Lower leg skin (tissue), 3 donors: ENCODE measurements at regions not wholly inside any gene's neighbourhood (a gene's known extent, or its start where the extent isn't known, plus 50 kb on each side); places are given as distances from the start of the nearest gene placed in this dataset.

Experiments
- POLR2A ChIP-seq, 2 donors: fragments of 450-650 bp; IDR thresholded peaks; one replicate each; pipeline ENCODE4 v1.6.1; 2016 to 2017; ENCODE audit warnings: antibody characterized with exemption in 2 of 2, mild to moderate bottlenecking in 1 of 2, moderate library complexity in 1 of 2
- TF ChIP-seq, protein P1 (sequence below), 3 donors: fragments of 450-650 bp; IDR thresholded peaks; one replicate each; pipeline ENCODE4 v1.5.1; 2016; ENCODE audit warnings: antibody characterized with exemption in 3 of 3, mild to moderate bottlenecking in 3 of 3, moderate library complexity in 2 of 3

DNA sequence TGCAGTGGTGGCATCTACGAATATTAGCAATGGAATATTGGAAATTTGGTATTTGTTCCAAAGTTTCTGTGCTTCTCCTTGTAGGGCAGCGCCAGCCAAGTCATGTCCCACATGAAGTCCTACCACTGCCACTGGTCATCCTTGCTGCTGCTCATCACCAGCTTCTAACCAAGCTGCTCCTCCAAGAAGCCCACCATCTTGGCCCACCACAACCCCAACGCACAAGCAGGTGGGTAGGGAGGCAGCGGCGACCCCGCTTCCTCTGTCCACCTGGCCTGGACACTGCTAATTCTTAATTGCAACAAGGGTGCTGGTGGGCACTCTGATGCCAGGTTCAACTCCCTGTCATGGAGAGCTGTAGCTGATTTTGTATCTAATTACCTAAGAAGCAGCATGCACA lies 291.2 kb upstream of the LYPLAL1 start:
- TF ChIP-seq, protein P1, sequence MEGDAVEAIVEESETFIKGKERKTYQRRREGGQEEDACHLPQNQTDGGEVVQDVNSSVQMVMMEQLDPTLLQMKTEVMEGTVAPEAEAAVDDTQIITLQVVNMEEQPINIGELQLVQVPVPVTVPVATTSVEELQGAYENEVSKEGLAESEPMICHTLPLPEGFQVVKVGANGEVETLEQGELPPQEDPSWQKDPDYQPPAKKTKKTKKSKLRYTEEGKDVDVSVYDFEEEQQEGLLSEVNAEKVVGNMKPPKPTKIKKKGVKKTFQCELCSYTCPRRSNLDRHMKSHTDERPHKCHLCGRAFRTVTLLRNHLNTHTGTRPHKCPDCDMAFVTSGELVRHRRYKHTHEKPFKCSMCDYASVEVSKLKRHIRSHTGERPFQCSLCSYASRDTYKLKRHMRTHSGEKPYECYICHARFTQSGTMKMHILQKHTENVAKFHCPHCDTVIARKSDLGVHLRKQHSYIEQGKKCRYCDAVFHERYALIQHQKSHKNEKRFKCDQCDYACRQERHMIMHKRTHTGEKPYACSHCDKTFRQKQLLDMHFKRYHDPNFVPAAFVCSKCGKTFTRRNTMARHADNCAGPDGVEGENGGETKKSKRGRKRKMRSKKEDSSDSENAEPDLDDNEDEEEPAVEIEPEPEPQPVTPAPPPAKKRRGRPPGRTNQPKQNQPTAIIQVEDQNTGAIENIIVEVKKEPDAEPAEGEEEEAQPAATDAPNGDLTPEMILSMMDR (IDR thresholded peaks at IDR 0.05): no peak
- TF ChIP-seq POLR2A (IDR thresholded peaks at IDR 0.05): no peak
